Mammary epithelial cell (primary cell): ENCODE measurements at regions not wholly inside any gene's neighbourhood (a gene's known extent, or its start where the extent isn't known, plus 50 kb on each side); places are given as distances from the start of the nearest gene placed in this dataset.

Experiments
- CTCF ChIP-seq, 2 donors: IDR thresholded peaks in 1 of 2; conservative IDR thresholded peaks in 1 of 2; 2 replicates each; pipeline ENCODE4 v1.5.1; 2011 to 2012; ENCODE audit warnings: inconsistent platforms in 2 of 2, low read length in 2 of 2, mild to moderate bottlenecking in 2 of 2, control low read depth in 1 of 2, low read depth in 1 of 2; ENCODE audit not compliant: insufficient read depth in 1 of 2; ENCODE audit errors: extremely low read depth in 1 of 2
- EZH2 ChIP-seq: IDR thresholded peaks from 2 replicates; pipeline ENCODE4 v1.6.1; 2012; ENCODE audit warnings: low read length, inconsistent platforms, borderline replicate concordance

- no peak for TF ChIP-seq CTCF (conservative IDR thresholded peaks at IDR 0.05 in 1 of 2, IDR thresholded peaks at IDR 0.05 in 1 of 2; ENCODE audit: extremely low read depth in 1 of 2, insufficient read depth in 1 of 2, low read depth in 1 of 2, low read length in 2 of 2)
- TF ChIP-seq EZH2 = no peak
Measured at GRCh38 chr2:14804902-14805301, 172.4 kb downstream of the LRATD1 start.
